ENCODE measurements at regions not wholly inside any gene's neighbourhood (a gene's known extent, or its start where the extent isn't known, plus 50 kb on each side); places are given as distances from the start of the nearest gene placed in this dataset.
"Not testable (repeated sequence)": the region's sequence is repeated elsewhere in the genome, so short reads cannot be mapped to it uniquely, and the experiment has no call there.

GRCh38 chr3:89702404-89702803 is 595.0 kb downstream of the EPHA3 start:
- no peak for DNase-seq
- in situ Hi-C loops (cut with HindIII; ENCODE audit: low pct_ligation_motif_present, low pct_unique_long_range_greater_than_20kb, low sequenced_read_pairs): no loop called here

DNA sequence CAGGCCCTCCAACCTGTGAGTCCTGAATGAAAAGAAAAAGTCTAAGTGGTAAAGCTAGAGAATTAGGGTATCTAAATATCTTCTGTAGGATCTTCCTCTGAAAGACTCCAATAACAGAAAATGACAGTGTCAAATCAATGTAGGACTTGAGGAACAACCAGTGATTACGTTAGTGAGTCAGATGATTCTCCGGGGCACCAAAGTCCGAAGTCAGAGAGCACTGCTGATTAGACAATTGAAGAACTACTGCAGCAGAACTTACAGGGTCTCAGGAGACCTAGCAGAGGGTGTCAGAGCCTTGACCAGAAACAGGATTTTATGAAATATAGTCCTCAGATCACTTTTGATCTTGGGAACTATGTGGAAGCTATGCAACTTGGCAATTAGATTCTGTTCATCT is 605.8 kb downstream of the EPHA3 start:
- in situ Hi-C loops (cut with HindIII; ENCODE audit: low pct_ligation_motif_present, low pct_unique_long_range_greater_than_20kb, low sequenced_read_pairs): no loop called here

GRCh38 chr3:89714237-89714636 is 606.8 kb downstream of the EPHA3 start:
- DNase-seq: no peak
- in situ Hi-C loops (cut with HindIII; ENCODE audit: low pct_ligation_motif_present, low pct_unique_long_range_greater_than_20kb, low sequenced_read_pairs): no loop called here

More for the DNA sequence above, 605.8 kb downstream of the EPHA3 start:
- DNase-seq: no peak

GRCh38 chr3:89740080-89740880 is 632.9 kb downstream of the EPHA3 start:
- no peak for DNase-seq
- in situ Hi-C loops (cut with HindIII; ENCODE audit: low pct_ligation_motif_present, low pct_unique_long_range_greater_than_20kb, low sequenced_read_pairs): no loop called here

DNA sequence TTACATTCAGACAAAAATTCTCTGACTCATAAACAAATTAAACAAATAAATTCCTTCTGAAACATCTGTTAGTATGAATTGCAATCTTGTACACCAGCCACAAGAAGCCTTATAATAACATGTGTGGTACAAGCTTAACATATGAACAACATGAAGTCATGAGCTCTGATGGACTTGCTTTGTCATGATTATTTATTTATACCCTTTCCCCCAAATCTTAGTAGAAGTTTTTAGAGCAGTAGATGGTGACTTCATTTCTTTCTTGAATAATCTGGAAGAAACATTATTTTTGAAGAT is 633.4 kb downstream of the EPHA3 start:
- DNase-seq: no peak
- in situ Hi-C loops (cut with HindIII; ENCODE audit: low pct_ligation_motif_present, low pct_unique_long_range_greater_than_20kb, low sequenced_read_pairs): no loop called here

DNA sequence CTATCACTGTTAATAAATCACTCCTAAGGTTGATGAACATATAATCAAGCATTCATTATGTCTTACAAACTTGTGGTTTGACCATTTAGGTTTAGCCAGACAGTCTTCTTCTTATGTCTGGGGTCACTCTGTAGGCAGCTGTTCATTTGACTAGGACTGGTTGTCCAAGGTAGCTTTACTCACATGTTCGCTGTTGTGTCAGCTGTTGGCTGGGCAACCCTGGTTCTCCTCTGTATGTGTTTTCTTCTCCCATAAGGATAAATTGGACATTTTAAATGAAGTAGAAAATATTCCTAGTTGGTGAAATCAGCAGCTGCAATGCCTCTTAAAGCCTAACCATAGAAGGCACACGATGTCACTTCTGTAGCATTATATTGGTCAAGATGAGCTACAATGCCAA is 635.1 kb downstream of the EPHA3 start:
- in situ Hi-C loops (cut with HindIII; ENCODE audit: low pct_ligation_motif_present, low pct_unique_long_range_greater_than_20kb, low sequenced_read_pairs): no loop called here
- DNase-seq: no peak

GRCh38 chr3:89747541-89748278 is 640.3 kb downstream of the EPHA3 start:
- DNase-seq; in situ Hi-C loops (cut with HindIII; ENCODE audit: low pct_ligation_motif_present, low pct_unique_long_range_greater_than_20kb, low sequenced_read_pairs): not testable (repeated sequence)

DNA sequence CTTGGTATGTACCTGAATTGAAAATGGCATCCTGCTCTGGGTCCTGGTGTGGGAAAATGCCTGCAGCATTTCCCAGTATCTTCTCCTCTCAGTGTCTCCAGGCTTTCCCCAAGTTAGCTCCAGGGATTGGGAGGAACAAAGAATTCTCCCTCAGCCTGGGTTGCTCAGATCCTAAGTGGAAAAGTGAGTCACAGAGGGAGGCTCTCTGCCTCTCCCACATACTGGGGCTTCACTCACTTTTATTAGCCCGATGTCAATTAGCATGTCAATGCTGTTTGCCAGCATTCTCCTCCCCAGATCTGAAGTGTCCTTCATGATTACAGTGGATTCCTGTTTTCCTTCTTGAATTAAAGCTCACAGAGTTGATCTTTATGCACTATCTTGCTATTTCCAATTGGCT is 655.0 kb downstream of the EPHA3 start:
- no peak for DNase-seq
- in situ Hi-C loops (cut with HindIII; ENCODE audit: low pct_ligation_motif_present, low pct_unique_long_range_greater_than_20kb, low sequenced_read_pairs): no loop called here

DNA sequence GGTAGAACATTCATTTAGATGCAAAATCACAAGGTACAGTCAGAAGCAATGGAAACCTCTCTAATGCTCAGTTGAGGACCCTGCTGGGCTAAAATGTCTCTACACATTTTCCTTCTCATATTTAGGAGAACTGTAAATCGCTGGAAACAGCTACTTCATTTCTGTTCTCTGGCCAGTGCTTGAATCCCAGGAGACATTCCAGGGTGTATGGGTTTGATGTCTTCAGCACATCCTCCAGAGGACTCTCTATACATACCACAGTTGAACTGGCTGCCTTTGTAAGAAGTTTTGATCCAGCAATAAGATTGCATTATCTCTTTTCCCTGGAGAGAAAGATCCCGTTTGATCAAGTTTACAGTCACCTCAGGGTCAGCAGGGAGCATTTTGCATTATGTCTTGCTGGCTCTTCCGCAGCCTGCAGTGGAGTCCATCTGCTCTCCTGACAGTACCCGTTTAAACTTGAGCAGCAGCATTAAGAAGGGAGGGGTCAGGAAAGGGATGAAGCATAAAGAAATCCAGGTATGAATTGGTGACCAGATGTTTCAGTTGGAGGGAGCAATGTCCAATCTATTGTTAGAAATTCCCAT is 676.0 kb downstream of the EPHA3 start:
- in situ Hi-C loops (cut with HindIII; ENCODE audit: low pct_ligation_motif_present, low pct_unique_long_range_greater_than_20kb, low sequenced_read_pairs): no loop called here
- DNase-seq: no peak

DNA sequence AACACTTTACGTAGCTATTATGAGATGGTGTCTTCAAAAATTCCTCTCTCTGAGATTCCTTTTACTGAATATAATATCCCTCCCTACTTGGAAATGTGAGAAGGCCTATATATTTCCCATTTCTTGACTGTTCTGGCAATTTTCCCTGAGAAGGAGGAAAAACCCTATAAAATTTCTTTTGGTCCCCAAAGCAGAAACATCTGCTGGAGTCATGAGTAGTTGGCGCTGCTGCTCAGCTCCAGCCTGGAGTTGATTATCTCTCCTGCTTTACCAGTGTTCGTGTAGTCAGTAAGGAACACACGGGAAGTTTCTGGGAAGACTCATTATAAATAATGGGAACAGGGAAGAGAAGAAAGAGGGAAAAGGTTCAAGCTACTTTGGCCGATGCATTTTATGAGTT is 680.1 kb downstream of the EPHA3 start:
- DNase-seq: no peak
- in situ Hi-C loops (cut with HindIII; ENCODE audit: low pct_ligation_motif_present, low pct_unique_long_range_greater_than_20kb, low sequenced_read_pairs): no loop called here

GRCh38 chr3:89787979-89788378 is 680.6 kb downstream of the EPHA3 start:
- in situ Hi-C loops (cut with HindIII; ENCODE audit: low pct_ligation_motif_present, low pct_unique_long_range_greater_than_20kb, low sequenced_read_pairs): no loop called here
- DNase-seq: no peak

DNA sequence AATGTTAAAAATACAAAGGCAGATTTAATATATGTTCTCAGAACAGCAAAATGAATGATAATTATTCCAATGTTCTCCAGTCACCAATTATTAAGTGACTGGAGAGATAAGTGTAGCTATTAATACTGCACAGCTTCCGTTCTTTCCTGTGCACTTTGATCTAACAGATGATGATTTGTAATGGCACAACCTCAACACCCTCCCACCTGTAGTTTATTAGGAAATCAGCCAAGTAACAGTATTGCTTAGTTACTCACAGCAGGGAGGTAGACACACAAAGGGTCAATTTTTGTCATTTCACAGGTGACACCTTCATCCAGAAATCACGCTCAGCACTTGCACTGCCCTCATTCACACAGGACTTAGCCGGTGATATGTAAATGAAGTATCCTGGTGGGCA is 688.1 kb downstream of the EPHA3 start:
- in situ Hi-C loops (cut with HindIII; ENCODE audit: low pct_ligation_motif_present, low pct_unique_long_range_greater_than_20kb, low sequenced_read_pairs): no loop called here
- DNase-seq: no peak

DNA sequence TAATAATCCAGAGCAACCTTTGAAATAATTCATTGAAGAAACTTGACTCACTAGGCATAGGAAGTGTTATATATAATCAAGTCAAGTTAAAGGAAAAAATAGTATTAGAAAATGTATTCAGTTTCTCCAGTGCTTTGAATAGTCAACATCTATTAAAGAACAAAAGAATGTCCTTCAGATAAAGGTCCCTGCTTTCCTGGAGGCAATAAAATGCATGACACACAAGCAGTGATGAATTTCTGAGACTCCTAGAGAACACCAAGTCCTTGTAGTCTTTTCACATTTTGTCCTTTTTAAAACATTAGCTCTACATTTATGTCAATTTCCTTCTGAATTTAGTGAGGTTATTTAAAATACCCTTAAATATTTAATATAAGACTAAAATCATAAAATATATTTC is 695.5 kb downstream of the EPHA3 start:
- no peak for DNase-seq
- in situ Hi-C loops (cut with HindIII; ENCODE audit: low pct_ligation_motif_present, low pct_unique_long_range_greater_than_20kb, low sequenced_read_pairs): no loop called here

- no peak for DNase-seq
- in situ Hi-C loops (cut with HindIII; ENCODE audit: low pct_ligation_motif_present, low pct_unique_long_range_greater_than_20kb, low sequenced_read_pairs): no loop called here
These were observed 696.3 kb downstream of the EPHA3 start for GRCh38 chr3:89803711-89804110.

DNA sequence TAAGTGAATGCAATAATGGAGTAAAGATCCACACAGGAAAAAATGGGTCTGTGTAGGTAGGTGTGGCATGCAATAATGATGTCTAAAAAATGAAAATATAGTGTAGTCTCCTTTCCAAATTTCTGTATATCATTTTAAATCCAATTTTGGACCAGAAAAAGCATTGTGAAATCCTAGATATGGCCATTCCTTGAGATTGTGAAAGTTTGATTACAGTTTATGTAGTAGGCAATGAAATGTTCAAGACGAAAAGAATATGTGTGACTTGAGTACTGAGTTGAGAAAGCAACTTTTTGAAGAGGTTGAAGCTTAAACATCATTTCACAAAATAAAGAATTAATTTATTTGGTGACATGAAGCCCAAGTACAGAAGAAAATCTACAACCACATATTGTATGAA is 698.7 kb downstream of the EPHA3 start:
- in situ Hi-C loops (cut with HindIII; ENCODE audit: low pct_ligation_motif_present, low pct_unique_long_range_greater_than_20kb, low sequenced_read_pairs): no loop called here
- DNase-seq: no peak

- DNase-seq: no peak
- in situ Hi-C loops (cut with HindIII; ENCODE audit: low pct_ligation_motif_present, low pct_unique_long_range_greater_than_20kb, low sequenced_read_pairs): no loop called here
These were observed 701.3 kb downstream of the EPHA3 start for GRCh38 chr3:89808680-89809197.

DNA sequence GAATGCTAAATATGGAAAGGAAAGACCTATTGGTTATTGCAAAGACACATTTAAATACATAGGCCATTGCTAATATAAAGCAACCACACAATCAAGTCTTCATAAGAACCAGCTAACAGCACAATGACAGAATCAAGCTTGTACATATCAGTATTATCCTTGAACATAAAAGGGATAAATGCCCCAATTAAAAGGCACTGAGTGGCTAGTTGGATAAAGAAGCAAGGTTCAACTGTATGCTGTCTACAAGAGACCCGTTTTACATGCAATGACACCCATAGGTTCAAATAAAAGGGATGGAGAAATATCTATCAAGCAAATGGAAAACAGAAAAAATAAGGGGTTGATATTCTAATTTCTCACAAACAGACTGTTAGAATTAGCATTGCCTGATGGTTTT is 706.1 kb downstream of the EPHA3 start:
- in situ Hi-C loops (cut with HindIII; ENCODE audit: low pct_ligation_motif_present, low pct_unique_long_range_greater_than_20kb, low sequenced_read_pairs): no loop called here

DNA sequence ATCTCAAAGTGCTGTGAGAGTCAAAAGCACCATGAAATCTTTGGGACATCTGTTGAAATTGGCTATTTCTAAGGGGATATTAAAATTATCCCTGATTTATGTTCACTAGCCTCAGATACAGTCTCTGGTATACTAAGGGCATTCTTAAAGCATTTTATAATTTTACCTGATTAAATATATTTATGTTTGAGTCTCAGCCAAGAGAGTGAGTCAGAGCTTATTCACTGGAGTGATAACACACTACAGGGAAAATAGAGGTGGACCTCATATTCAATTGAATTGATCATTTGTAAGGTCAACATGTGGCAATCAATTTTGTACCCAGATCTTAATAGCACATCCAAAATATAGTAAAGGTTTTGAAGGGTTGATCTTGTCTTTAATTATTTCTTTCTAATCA is 733.6 kb downstream of the EPHA3 start:
- in situ Hi-C loops (cut with HindIII; ENCODE audit: low pct_ligation_motif_present, low pct_unique_long_range_greater_than_20kb, low sequenced_read_pairs): no loop called here
- DNase-seq: no peak

More for the DNA sequence above, 706.1 kb downstream of the EPHA3 start:
- DNase-seq: no peak

DNA sequence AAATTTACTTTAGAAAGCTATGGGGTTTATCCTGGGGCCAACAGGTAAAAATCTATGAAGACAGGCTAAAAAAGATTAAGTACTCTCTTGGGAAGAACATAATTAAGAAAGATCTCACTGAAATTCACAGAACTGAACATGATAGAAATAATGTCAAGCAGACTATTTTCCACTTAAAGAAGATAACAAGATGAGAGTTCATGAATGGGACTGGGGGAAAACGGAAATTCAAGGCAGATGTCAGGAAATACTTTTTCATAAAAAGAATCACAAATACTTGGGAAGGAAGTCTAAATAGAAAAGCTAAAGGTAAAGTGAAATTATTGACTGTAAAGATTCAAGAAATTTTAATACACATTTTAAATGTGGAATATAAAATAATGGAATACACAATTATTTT is 737.6 kb downstream of the EPHA3 start:
- in situ Hi-C loops (cut with HindIII; ENCODE audit: low pct_ligation_motif_present, low pct_unique_long_range_greater_than_20kb, low sequenced_read_pairs): no loop called here
- DNase-seq: no peak

GRCh38 chr3:89847955-89848354 is 740.5 kb downstream of the EPHA3 start:
- in situ Hi-C loops (cut with HindIII; ENCODE audit: low pct_ligation_motif_present, low pct_unique_long_range_greater_than_20kb, low sequenced_read_pairs): no loop called here

More at GRCh38 chr3:89847955-89848354, 740.5 kb downstream of the EPHA3 start:
- DNase-seq: no peak

Measured in ACHN (cell line).